Neural cell (in vitro differentiated cells): ENCODE measurements at regions not wholly inside any gene's neighbourhood (a gene's known extent, or its start where the extent isn't known, plus 50 kb on each side); places are given as distances from the start of the nearest gene placed in this dataset.

Experiments
- H2AFZ ChIP-seq: fragments of 200-600, 300-800 bp; sonication (generic), shearing (Covaris generic); 2 replicates; pipeline ENCODE4 v1.6.0; 2014; ENCODE audit warnings: low read depth, mild to moderate bottlenecking, antibody characterized with exemption, low read length, moderate library complexity
- H3F3A ChIP-seq: fragments of 200-600 bp; shearing (Covaris generic); 2 replicates; pipeline ENCODE4 v1.6.1; 2016; ENCODE audit warnings: mild to moderate bottlenecking, moderate library complexity, mixed read lengths, antibody characterized with exemption, low read length; ENCODE audit not compliant: insufficient read depth, poor library complexity, severe bottlenecking
- H3K27ac ChIP-seq: fragments of 200-600, 300-800 bp; sonication (generic), shearing (Covaris generic); 2 replicates; pipeline ENCODE4 v1.5.1; 2014; ENCODE audit warnings: mild to moderate bottlenecking, low read length, moderate library complexity
- H3K27me3 ChIP-seq: fragments of 300-800, 200-600 bp; sonication (generic), shearing (Covaris generic); 2 replicates; pipeline ENCODE4 v1.6.0; 2014; ENCODE audit warnings: mild to moderate bottlenecking, low read depth, low read length, moderate library complexity; ENCODE audit not compliant: insufficient read depth
- H3K36me3 ChIP-seq: fragments of 300-800, 200-600 bp; sonication (generic), shearing (Covaris generic); 2 replicates; pipeline ENCODE4 v1.5.1; 2014; ENCODE audit warnings: mild to moderate bottlenecking, antibody characterized with exemption, low read length, moderate library complexity; ENCODE audit not compliant: insufficient read depth
- H3K4me2 ChIP-seq: fragments of 300-800, 200-600 bp; sonication (generic), shearing (Covaris generic); 2 replicates; pipeline ENCODE4 v1.6.0; 2014; ENCODE audit warnings: mild to moderate bottlenecking, low read length
- H3K4me3 ChIP-seq: fragments of 300-800, 200-600 bp; sonication (generic), shearing (Covaris generic); 2 replicates; pipeline ENCODE4 v1.5.1; 2014; ENCODE audit warnings: mild to moderate bottlenecking, low read length, moderate library complexity
- H3K79me2 ChIP-seq: fragments of 200-600 bp; shearing (Covaris generic); replicated peaks from 2 replicates; pipeline ENCODE4 v1.6.0; 2014; ENCODE audit warnings: mild to moderate bottlenecking, low read length, moderate library complexity; ENCODE audit not compliant: insufficient read depth
- H3K9ac ChIP-seq: fragments of 300-800, 200-600 bp; sonication (generic), shearing (Covaris generic); 2 replicates; pipeline ENCODE4 v1.6.1; 2016; ENCODE audit warnings: mild to moderate bottlenecking, low read length, mixed read lengths
- H3K9me2 ChIP-seq: fragments of 200-600 bp; shearing (Covaris generic); 2 replicates; pipeline ENCODE4 v1.6.1; 2016; ENCODE audit warnings: mild to moderate bottlenecking, low read length, mixed read lengths; ENCODE audit not compliant: insufficient read depth
- H3K9me3 ChIP-seq: fragments of 200-600, 300-800 bp; sonication (generic), shearing (Covaris generic); 2 replicates; pipeline ENCODE4 v1.6.1; 2016; ENCODE audit warnings: mild to moderate bottlenecking, mixed run types, low read length, moderate library complexity, mixed read lengths
- H4K20me1 ChIP-seq: fragments of 200-600 bp; shearing (Covaris generic); 2 replicates; pipeline ENCODE4 v1.6.1; 2016; ENCODE audit warnings: mild to moderate bottlenecking, mixed run types; ENCODE audit not compliant: insufficient read depth
- EP300 ChIP-seq: fragments of 450-650 bp; conservative IDR thresholded peaks from 2 replicates; pipeline ENCODE4 v1.6.1; 2014; ENCODE audit warnings: antibody characterized with exemption, mild to moderate bottlenecking, moderate library complexity; ENCODE audit not compliant: poor library complexity, severe bottlenecking
- EZH2 ChIP-seq: fragments of 200-600, 300-800 bp; shearing (Covaris generic), sonication (generic); IDR thresholded peaks from 2 replicates; pipeline ENCODE4 v1.6.1; 2014; ENCODE audit warnings: antibody characterized with exemption, low read length, borderline replicate concordance, mild to moderate bottlenecking; ENCODE audit not compliant: insufficient read depth, poor library complexity, severe bottlenecking
- MXI1 ChIP-seq: fragments of 450-650 bp; conservative IDR thresholded peaks from 2 replicates; pipeline ENCODE4 v1.6.1; 2014; ENCODE audit warnings: antibody characterized with exemption, mild to moderate bottlenecking; ENCODE audit not compliant: poor library complexity, severe bottlenecking
- POLR2AphosphoS5 ChIP-seq: IDR thresholded peaks from 2 replicates; pipeline ENCODE4 v1.6.1; 2012
- RAD21 ChIP-seq: fragments of 450-650 bp; conservative IDR thresholded peaks from 2 replicates; pipeline ENCODE4 v1.6.1; 2014; ENCODE audit warnings: antibody characterized with exemption, mild to moderate bottlenecking, moderate library complexity
- SMC3 ChIP-seq: fragments of 450-650 bp; conservative IDR thresholded peaks from 2 replicates; pipeline ENCODE4 v1.6.1; 2014; ENCODE audit warnings: antibody characterized with exemption, mild to moderate bottlenecking, moderate library complexity; ENCODE audit not compliant: poor library complexity
- TAF1 ChIP-seq: IDR thresholded peaks from 2 replicates; pipeline ENCODE4 v1.6.1; 2012; ENCODE audit warnings: low read depth
- TF ChIP-seq, protein P1 (sequence below): IDR thresholded peaks from 2 replicates; pipeline ENCODE4 v1.6.1; 2012; ENCODE audit warnings: borderline replicate concordance
- TF ChIP-seq, protein P2 (sequence below): fragments of 450-650 bp; IDR thresholded peaks from 2 replicates; pipeline ENCODE4 v1.5.1; 2014; ENCODE audit warnings: antibody characterized with exemption, mild to moderate bottlenecking, moderate library complexity; ENCODE audit not compliant: poor library complexity, severe bottlenecking

DNA sequence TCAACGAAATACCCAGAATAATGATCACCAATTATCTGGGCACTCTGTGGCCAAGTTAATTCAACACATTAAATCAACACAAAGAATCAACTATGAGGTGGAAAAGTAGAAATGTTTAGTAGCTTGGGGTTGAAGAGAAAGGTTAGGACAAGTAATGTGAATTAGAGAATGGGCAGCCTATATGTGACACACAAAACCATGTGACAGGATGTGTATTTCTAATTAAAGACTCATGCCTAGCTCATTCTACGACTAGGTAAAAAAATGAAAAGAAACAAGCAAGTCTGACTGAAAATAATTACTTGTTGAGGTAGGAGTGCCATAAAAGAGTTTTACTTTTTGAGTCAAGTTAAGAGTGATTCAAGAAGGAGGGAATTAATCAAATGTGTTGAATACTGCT is 2646.0 kb upstream of the PCDH20 start:
- TF ChIP-seq SMC3 (no peak), EZH2 (no peak), POLR2AphosphoS5 (no peak)
- no peaks in the 10 kb centered on the region for H3F3A ChIP-seq
- H3K36me3 ChIP-seq: no peaks in the 10 kb centered on the region
- no peak overlapping the region for H3K27ac ChIP-seq
- H3K9me3 ChIP-seq: no peaks in the 10 kb centered on the region
- H4K20me1 ChIP-seq: no peaks in the 10 kb centered on the region
- no peak overlapping the region for H3K4me3 ChIP-seq
- no peaks in the 10 kb centered on the region for H3K79me2 ChIP-seq
- H3K4me2 ChIP-seq: no peak overlapping the region
- H2AFZ ChIP-seq: no peak overlapping the region
- H3K9ac ChIP-seq: no peak overlapping the region
- no peaks in the 10 kb centered on the region for H3K9me2 ChIP-seq
- H3K27me3 ChIP-seq: no peaks in the 10 kb centered on the region

DNA sequence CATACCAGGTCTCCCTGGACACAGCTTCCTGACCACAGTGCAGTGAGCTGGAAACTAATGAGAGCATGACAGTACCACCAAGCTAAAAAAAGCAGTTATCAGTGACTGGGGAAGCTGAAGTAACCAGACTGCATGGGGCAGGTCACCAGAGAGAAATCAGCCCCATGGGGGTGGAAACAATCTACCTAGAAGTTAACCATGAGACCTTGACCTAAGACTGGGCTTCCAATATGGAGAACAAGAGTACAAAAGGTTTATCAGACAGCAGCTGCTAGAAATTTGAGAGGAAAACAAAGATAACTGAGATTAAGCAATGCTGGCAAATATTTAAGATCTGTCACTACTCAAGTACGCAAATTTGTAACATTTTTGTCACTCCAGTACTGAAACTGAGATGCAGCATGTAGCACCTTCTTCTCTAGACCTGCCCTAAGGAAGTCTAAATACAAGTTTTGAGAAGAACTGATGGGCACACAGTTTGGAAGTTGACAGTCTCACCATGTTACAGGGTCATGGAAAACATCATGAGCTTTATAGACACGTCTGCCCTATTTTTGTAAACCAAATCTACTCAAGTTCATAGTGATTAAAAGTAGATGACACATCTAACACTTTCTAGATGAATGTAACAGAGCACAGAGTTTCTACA is 2641.8 kb upstream of the PCDH20 start:
- Histone ChIP-seq H4K20me1 (no peaks in the 10 kb centered on the region), H3K27ac (no peak overlapping the region), H3K36me3 (no peaks in the 10 kb centered on the region), H3K9me2 (no peaks in the 10 kb centered on the region), H3K9ac (no peak overlapping the region), H3K27me3 (no peaks in the 10 kb centered on the region), H2AFZ (no peak overlapping the region), H3F3A (no peaks in the 10 kb centered on the region), H3K9me3 (no peaks in the 10 kb centered on the region), H3K79me2 (no peaks in the 10 kb centered on the region), H3K4me3 (no peak overlapping the region), H3K4me2 (no peak overlapping the region)
- TF ChIP-seq POLR2AphosphoS5: no peak
- TF ChIP-seq, protein P1, sequence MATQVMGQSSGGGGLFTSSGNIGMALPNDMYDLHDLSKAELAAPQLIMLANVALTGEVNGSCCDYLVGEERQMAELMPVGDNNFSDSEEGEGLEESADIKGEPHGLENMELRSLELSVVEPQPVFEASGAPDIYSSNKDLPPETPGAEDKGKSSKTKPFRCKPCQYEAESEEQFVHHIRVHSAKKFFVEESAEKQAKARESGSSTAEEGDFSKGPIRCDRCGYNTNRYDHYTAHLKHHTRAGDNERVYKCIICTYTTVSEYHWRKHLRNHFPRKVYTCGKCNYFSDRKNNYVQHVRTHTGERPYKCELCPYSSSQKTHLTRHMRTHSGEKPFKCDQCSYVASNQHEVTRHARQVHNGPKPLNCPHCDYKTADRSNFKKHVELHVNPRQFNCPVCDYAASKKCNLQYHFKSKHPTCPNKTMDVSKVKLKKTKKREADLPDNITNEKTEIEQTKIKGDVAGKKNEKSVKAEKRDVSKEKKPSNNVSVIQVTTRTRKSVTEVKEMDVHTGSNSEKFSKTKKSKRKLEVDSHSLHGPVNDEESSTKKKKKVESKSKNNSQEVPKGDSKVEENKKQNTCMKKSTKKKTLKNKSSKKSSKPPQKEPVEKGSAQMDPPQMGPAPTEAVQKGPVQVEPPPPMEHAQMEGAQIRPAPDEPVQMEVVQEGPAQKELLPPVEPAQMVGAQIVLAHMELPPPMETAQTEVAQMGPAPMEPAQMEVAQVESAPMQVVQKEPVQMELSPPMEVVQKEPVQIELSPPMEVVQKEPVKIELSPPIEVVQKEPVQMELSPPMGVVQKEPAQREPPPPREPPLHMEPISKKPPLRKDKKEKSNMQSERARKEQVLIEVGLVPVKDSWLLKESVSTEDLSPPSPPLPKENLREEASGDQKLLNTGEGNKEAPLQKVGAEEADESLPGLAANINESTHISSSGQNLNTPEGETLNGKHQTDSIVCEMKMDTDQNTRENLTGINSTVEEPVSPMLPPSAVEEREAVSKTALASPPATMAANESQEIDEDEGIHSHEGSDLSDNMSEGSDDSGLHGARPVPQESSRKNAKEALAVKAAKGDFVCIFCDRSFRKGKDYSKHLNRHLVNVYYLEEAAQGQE: no peak
- TF ChIP-seq EP300: no peak
- no peak for TF ChIP-seq EZH2
- TF ChIP-seq RAD21: no peak
- no peak for TF ChIP-seq TAF1
- no peak for TF ChIP-seq SMC3
- TF ChIP-seq MXI1: no peak
- TF ChIP-seq, protein P2, sequence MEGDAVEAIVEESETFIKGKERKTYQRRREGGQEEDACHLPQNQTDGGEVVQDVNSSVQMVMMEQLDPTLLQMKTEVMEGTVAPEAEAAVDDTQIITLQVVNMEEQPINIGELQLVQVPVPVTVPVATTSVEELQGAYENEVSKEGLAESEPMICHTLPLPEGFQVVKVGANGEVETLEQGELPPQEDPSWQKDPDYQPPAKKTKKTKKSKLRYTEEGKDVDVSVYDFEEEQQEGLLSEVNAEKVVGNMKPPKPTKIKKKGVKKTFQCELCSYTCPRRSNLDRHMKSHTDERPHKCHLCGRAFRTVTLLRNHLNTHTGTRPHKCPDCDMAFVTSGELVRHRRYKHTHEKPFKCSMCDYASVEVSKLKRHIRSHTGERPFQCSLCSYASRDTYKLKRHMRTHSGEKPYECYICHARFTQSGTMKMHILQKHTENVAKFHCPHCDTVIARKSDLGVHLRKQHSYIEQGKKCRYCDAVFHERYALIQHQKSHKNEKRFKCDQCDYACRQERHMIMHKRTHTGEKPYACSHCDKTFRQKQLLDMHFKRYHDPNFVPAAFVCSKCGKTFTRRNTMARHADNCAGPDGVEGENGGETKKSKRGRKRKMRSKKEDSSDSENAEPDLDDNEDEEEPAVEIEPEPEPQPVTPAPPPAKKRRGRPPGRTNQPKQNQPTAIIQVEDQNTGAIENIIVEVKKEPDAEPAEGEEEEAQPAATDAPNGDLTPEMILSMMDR: no peak

DNA sequence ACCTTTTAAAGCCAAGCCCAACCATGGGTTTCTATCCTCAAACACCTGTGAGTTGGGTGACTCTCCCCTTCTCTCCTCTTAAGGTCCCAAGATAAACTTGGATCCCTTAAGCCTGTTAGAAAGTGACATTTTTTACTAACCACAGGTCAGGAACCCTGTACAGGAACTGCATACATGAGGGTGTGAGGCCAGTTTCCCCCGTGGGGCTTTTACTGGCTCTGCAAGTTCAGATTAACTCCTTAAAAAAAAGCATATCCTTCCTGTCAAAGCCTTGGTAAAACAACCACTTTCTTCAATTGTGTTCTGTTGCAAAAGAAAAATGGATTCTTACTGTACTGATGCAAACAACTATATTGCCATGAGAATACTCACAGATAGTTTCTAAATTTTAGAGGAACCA is 2638.7 kb upstream of the PCDH20 start:
- TF ChIP-seq TAF1: no peak
- TF ChIP-seq POLR2AphosphoS5: no peak
- no peak for TF ChIP-seq SMC3
- TF ChIP-seq EZH2: no peak
- no peak for TF ChIP-seq EP300
- TF ChIP-seq, protein P1: no peak
- no peak for TF ChIP-seq MXI1
- no peak for TF ChIP-seq RAD21
- TF ChIP-seq, protein P2: no peak
- Histone ChIP-seq H3K36me3 (no peaks in the 10 kb centered on the region), H3K27me3 (no peaks in the 10 kb centered on the region), H3K27ac (no peak overlapping the region), H4K20me1 (no peaks in the 10 kb centered on the region), H3K4me3 (no peak overlapping the region), H3K79me2 (no peaks in the 10 kb centered on the region), H3F3A (no peaks in the 10 kb centered on the region), H3K9ac (no peak overlapping the region), H2AFZ (no peak overlapping the region), H3K4me2 (no peak overlapping the region), H3K9me3 (no peaks in the 10 kb centered on the region), H3K9me2 (no peaks in the 10 kb centered on the region)
